ENCODE measurements at regions not wholly inside any gene's neighbourhood (a gene's known extent, or its start where the extent isn't known, plus 50 kb on each side); places are given as distances from the start of the nearest gene placed in this dataset.

DNA sequence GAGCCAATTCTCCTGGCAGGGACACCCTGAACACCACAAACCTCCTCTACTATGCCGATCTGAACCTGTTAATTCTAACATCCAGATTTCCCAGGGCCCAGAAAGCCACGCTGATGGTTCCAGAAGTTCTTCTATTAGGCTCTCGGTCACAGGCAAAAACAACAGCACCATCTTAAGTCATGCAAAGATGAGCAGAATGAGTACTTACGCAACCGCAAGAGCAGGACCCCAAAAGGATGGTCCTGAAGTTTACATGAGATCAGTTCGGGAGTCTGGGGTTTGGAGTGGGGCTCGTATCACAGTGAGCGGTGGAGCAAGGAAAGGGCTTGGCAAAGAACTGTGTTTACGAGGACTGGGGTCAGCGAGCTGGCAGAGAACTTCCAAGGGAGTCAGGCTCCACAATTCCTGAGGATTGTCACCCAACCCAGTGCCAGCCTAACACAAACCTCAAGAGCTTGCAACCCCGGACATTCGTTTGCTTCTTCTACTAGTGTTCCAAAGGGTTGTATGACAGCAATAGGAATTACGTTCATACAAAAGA is 532.6 kb downstream of the TNS3 start:
- TF ChIP-seq, protein P1, sequence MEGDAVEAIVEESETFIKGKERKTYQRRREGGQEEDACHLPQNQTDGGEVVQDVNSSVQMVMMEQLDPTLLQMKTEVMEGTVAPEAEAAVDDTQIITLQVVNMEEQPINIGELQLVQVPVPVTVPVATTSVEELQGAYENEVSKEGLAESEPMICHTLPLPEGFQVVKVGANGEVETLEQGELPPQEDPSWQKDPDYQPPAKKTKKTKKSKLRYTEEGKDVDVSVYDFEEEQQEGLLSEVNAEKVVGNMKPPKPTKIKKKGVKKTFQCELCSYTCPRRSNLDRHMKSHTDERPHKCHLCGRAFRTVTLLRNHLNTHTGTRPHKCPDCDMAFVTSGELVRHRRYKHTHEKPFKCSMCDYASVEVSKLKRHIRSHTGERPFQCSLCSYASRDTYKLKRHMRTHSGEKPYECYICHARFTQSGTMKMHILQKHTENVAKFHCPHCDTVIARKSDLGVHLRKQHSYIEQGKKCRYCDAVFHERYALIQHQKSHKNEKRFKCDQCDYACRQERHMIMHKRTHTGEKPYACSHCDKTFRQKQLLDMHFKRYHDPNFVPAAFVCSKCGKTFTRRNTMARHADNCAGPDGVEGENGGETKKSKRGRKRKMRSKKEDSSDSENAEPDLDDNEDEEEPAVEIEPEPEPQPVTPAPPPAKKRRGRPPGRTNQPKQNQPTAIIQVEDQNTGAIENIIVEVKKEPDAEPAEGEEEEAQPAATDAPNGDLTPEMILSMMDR (conservative IDR thresholded peaks at IDR 0.05; ENCODE audit: low read depth, low read length), result no peak
- Histone ChIP-seq H2AFZ (ENCODE audit: low read depth) (no peak overlapping the region), H3K27me3 (ENCODE audit: insufficient read depth, low read depth) (no peaks in the 10 kb centered on the region), H3K4me1 (ENCODE audit: low read depth, poor library complexity, severe bottlenecking) (peaks cover 6% of the 10 kb centered on the region), H3K9ac (no peak overlapping the region), H3K79me2 (ENCODE audit: insufficient read depth, low read depth) (no peaks in the 10 kb centered on the region), H3K4me2 (no peak overlapping the region), H3K27ac (no peak overlapping the region), H3K36me3 (ENCODE audit: insufficient read depth) (no peaks in the 10 kb centered on the region), H3K4me3 (IDR thresholded peaks at IDR 0.05; ENCODE audit: insufficient read depth, low read depth, low read length) (no peak overlapping the region), H4K20me1 (ENCODE audit: insufficient read depth) (no peaks in the 10 kb centered on the region)

DNA sequence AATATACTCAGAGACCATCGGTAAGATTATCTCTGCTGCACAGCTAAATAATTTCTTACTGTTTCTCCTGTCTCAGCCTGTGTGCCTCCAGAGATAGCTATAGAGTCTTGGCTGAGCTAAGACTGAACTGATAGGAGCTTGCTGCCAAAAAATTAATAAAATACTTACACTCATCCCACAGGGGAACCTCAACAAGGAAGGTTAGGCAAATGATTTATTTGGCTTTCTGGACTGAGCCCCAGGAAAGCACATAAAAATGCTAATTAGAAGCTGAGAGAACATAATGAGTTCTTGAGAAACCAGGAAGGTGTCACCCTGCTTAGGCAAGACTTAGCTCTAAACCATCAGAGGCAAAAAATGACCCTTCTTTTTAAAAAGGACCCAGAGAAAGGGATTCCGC is 534.5 kb downstream of the TNS3 start:
- H3K27ac ChIP-seq, result no peak overlapping the region
- H3K79me2 ChIP-seq (ENCODE audit: insufficient read depth, low read depth), result no peaks in the 10 kb centered on the region
- H3K4me3 ChIP-seq (IDR thresholded peaks at IDR 0.05; ENCODE audit: insufficient read depth, low read depth, low read length), result no peak overlapping the region
- H3K9ac ChIP-seq, result no peak overlapping the region
- TF ChIP-seq, protein P1 (conservative IDR thresholded peaks at IDR 0.05; ENCODE audit: low read depth, low read length), result no peak
- peaks cover 8% of the 10 kb centered on the region for H3K4me1 ChIP-seq (ENCODE audit: low read depth, poor library complexity, severe bottlenecking)
- H3K4me2 ChIP-seq, result no peak overlapping the region
- H4K20me1 ChIP-seq (ENCODE audit: insufficient read depth), result no peaks in the 10 kb centered on the region
- no peak overlapping the region for H2AFZ ChIP-seq (ENCODE audit: low read depth)
- no peaks in the 10 kb centered on the region for H3K36me3 ChIP-seq (ENCODE audit: insufficient read depth)
- no peaks in the 10 kb centered on the region for H3K27me3 ChIP-seq (ENCODE audit: insufficient read depth, low read depth)

DNA sequence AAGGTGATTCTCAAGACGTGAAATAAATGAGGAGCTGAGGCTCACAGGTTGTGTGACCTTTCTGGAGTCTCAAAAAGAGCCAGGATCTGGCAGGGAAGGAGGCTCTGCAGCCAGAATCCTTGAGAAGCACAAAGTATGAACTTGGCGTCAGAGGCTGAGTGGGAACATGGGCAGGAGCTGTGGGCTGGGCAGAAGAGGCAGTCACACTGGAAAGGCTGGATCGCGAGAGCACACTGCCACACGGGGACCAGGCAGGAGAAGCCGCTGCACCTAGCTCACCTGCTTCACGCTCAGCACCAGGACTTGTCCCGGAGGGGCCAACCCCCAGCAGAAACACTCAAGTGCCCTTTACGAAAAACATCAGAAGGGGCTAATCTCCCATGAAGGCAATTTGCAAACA is 535.0 kb downstream of the TNS3 start:
- Histone ChIP-seq H3K4me3 (IDR thresholded peaks at IDR 0.05; ENCODE audit: insufficient read depth, low read depth, low read length) (no peak overlapping the region), H3K4me2 (no peak overlapping the region), H4K20me1 (ENCODE audit: insufficient read depth) (no peaks in the 10 kb centered on the region), H3K36me3 (ENCODE audit: insufficient read depth) (no peaks in the 10 kb centered on the region), H3K27ac (no peak overlapping the region), H3K79me2 (ENCODE audit: insufficient read depth, low read depth) (no peaks in the 10 kb centered on the region), H3K4me1 (ENCODE audit: low read depth, poor library complexity, severe bottlenecking) (peaks cover 8% of the 10 kb centered on the region), H3K27me3 (ENCODE audit: insufficient read depth, low read depth) (no peaks in the 10 kb centered on the region), H2AFZ (ENCODE audit: low read depth) (no peak overlapping the region), H3K9ac (no peak overlapping the region)
- TF ChIP-seq, protein P1 (conservative IDR thresholded peaks at IDR 0.05; ENCODE audit: low read depth, low read length), result no peak

DNA sequence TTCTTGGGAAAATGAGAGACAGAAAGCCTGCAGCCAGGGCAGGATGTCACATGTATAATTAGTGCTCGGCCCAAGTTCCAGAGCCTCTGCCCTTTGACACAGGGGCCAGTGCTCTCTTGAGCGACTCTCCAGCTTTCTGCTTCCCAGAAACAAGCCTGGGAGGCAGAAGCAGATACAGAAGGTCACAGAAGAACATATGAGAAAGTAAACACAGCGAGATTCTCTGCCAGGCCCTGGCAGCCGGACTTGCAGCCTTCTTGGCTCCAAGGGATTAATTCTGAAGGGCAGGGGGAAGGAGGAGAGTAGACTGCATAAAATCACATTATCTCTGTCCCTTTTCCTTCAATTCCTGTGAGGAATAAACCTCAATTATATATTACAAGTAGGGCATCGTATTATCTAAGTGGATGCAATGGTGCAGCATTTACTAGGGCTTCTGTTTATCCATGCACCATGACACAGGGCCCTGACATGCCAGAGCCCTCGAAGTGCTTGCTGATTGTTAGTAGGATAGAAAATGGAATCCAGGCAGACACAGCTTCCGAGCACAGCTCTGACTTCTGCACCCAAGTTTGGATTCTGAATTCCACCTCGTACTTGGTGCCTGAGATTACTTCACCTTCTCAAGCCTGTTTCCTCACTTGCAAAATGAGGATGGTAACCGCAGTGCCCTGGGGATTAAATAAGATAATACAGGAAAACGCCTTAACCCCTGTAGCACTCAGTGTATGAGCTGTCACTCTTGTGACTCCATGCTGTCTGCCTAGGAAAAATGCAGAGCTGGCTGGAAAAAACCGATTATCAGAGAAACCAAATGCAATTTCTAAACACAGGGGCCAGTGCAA is 536.5 kb downstream of the TNS3 start:
- Histone ChIP-seq H3K4me1 (ENCODE audit: low read depth, poor library complexity, severe bottlenecking) (peaks cover 8% of the 10 kb centered on the region), H3K27me3 (ENCODE audit: insufficient read depth, low read depth) (no peaks in the 10 kb centered on the region), H4K20me1 (ENCODE audit: insufficient read depth) (no peaks in the 10 kb centered on the region), H3K4me2 (no peak overlapping the region), H3K9ac (no peak overlapping the region), H2AFZ (ENCODE audit: low read depth) (no peak overlapping the region), H3K79me2 (ENCODE audit: insufficient read depth, low read depth) (no peaks in the 10 kb centered on the region), H3K27ac (no peak overlapping the region), H3K36me3 (ENCODE audit: insufficient read depth) (no peaks in the 10 kb centered on the region), H3K4me3 (IDR thresholded peaks at IDR 0.05; ENCODE audit: insufficient read depth, low read depth, low read length) (no peak overlapping the region)
- TF ChIP-seq, protein P1 (conservative IDR thresholded peaks at IDR 0.05; ENCODE audit: low read depth, low read length), result no peak
